GM19035 (cell line): ENCODE measurements at regions not wholly inside any gene's neighbourhood (a gene's known extent, or its start where the extent isn't known, plus 50 kb on each side); places are given as distances from the start of the nearest gene placed in this dataset.
"Not testable (repeated sequence)": the region's sequence is repeated elsewhere in the genome, so short reads cannot be mapped to it uniquely, and the experiment has no call there.

Experiments used
- ATAC-seq: cut with Tn5 transposase; IDR thresholded peaks from one replicate; pipeline ENCODE4 v1.9.1; 2021; ENCODE audit not compliant: unreplicated experiment

DNA sequence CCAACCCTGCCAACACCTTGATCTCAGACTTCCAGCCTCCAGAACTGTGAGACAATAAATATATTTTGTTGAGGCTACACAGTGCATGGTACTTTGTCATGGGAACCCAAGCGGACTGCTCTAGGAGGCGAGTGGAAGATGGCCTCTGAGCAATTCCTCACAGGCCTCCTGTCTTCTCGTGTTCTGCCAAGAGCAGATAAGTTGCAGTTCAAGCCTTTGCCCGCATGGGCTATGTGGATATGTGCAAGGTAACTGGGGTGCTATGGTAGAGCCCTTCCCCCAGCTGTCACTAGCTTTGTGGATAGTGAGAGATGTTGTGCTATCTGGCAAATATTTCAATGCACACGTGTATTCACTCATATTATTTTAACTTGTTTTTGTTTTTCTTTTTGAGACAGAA lies 156.0 kb upstream of the BCOR start:
- no peak for ATAC-seq

DNA sequence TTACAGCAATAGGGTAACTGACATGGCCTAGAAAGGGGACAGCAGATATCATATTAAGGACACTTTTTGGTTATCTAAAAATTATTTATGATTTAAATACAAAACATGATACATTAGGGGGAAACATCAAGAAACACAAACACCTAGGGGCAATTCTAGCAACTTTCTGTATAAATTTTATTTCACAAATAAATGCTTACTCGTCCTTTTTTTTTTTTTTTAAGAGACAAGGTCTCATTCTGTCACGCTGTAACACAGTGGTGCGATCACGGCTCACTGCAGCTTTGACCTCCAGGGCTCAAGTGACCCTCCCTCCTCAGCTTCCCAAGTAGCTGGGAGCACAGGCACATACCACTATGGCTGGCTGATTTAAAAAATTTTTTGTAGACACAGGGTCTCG lies 151.8 kb upstream of the BCOR start:
- no peak for ATAC-seq

DNA sequence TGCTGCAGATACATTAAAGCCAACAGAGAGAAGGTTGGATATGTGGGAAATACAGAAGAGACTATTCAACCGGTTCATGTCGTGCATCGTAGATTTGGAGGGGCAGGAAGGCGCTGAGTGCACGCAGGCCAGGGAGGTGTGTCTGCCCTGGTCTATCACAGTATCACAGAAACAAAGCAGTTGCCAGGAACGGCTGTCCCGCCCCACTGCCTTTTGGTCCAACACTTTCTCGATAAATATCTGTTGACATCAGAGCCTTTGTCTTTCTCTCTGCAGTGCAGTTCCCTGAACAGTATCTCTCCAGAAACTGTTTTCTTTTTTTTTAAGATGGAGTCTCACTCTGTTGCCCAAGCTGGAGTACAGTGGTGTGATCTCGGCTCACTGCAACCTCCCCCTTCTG lies 151.1 kb upstream of the BCOR start:
- ATAC-seq, result no peak

DNA sequence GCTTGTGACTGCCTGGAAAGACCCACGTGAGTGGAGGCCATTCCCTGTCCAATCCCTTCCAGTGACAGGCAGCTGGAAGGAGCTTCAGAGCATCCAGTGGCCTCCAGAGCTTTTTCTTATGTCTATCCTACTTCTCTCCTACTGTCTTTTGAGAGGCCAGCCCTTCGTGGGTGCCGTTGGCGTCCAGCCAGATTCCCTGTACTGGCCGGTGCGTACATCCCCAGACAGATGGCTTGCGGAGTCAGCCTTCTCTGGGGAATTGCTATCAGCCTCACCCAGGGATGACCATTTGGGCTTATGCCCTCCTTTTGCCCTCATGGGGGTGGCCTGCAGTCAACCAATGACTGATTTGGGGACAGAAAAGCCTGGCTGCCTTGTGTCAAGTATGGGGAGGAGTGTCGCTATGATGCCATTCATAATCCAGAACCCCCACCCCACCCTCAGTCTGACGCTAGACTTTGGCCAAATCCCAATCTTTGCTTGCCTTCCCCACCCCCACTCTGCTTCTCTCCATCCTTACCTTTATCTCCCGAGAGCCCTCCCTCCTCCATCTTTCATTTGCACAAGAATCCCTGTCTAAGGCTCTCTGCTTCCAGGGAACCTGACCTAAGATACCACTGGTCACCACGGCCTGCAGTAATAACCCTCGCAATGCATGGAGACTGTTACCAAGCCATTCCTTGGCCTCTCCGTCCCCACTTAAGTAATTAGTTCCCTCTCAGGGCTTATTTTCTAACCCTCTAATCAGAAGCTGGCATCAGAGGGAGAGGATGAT lies 150.3 kb upstream of the BCOR start:
- no peak for ATAC-seq

DNA sequence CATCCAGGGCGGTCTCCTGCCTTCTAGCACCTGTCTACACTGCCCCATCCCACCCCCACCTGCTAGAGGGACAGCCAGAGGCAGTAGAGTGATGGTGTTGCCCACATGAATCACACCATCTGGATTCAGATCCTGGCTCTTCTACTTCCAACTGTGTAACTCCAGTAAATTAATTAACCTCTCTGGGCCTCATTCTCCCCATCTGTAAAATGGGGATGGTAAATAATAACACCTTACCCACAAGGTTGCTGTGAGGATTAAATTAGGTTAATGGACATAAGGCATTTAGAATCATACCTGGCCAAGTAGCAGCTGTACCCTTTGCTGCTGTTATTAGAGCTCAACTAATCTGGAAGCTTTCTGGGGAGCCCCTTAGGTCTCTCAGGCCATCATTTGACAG lies 149.6 kb upstream of the BCOR start:
- no peak for ATAC-seq

DNA sequence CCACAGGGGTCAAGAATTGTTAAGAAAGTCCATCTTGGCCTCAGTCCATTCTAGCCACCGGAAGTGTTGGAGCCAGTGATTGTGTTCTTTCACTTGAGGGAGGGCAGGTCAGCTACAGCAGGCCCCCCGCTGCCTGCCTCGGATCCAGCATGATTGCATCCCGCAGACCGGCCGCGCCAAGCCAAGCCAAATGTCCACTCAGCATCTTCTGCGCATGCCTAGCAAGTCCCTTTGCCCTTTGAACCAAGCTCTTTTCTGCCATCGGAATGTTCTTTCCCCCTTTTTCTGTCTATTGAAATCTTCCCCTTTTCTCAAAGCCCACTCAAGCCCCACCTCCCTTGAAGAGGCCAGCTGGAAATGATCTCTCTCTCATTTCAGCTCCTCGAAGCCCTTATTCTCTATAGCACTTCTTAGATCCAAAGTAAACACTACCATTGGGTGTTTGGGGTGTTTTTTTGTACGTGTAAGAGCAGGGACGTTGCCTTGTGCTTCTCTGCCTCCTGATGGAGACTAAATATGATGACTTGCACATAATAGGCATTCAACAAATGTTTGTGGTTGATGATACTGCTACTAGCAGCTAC lies 147.8 kb upstream of the BCOR start:
- no peak for ATAC-seq

DNA sequence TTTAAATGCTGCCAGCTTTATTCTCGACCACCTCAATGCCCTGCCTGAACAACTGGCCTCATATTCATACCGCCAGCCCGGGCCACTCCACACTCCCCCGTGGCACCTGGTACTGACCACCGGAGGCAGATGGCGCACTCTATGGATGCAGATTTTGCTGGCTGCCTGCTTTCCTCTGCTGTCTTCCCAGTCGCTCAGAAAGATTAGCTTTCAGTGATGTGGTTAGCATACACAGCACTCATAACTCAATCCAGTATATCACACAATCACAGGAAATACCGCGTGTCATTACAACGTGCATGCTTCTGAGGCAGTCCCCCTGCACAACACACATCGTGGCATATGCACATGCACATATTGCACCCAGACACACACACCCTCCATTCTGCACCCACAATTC lies 147.2 kb upstream of the BCOR start:
- ATAC-seq, result no peak

DNA sequence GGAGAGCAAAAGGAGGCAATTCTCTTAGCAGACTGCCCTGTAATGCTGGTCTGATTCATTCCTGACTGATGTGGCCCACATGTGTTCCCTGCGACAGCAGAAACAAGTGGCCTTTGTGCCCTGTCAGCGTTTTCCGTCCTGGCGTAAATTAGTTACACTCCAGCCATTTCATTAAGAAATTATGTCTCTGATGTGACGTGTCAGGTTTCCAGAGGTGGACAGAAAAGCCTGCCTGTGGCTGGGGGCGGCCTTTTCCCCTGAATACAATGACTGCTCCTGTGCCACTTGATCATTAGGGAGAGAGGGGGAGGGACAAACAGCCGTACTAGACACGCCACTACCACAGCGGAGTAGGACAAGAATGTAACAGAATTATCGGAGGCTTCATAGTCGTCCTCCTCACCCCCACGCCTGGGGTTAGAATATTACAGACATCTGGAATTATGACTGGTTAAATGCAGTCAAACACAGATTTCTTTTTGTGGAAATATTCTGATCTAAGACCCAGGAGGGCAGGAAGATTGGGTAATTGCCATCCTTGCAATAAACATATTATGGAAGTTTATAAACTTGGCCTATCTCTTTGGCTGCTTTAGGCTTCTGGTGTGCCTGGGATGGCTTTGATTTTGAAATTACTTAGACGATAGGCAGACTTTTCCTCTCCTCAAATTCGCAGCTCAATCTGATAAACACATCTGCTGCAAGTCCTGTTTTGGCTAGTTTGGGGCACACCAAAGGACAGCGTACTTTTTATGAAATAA lies 146.2 kb upstream of the BCOR start:
- ATAC-seq, result no peak

DNA sequence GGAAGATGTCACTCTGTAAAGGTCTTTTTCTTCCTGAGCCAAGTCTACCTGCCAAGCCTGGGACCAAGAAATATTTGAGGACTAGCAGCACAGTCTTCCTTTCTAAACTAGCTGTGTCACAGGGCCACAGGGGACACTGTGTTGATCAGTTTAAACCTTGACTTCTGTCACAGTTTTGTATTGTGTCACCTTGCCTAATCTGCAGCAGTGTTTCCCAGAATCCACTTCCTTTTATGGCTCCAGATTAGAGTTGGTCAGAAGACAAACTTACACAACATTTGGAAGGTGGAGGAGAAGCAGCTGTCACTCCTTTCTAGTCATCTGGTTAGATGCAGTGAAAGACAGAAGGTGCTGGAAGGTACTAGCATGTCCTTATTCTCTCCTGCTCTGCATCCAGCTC lies 143.1 kb upstream of the BCOR start:
- ATAC-seq, result no peak

DNA sequence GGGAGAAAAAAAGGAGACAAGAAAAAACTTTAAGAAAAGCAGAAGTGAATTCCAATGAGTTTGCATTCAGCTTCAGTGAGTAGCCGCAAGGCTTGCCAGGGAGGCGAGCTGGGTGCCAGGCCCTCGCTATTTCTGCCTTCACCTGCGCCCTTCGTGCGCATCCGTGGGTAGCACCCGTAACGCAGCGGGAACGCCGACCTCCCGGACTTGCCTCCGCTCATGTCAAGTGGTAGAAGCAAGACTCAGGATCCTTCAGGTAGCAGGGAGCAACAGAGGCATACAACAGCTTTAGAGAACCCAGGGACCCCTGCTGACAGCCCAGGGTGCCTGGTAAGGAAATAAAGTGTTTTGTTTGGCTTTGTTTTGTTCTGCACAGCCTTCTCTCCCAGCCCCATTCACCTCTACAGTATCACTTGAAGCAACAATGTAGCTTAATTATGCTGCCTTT lies 140.0 kb upstream of the BCOR start:
- no peak for ATAC-seq

DNA sequence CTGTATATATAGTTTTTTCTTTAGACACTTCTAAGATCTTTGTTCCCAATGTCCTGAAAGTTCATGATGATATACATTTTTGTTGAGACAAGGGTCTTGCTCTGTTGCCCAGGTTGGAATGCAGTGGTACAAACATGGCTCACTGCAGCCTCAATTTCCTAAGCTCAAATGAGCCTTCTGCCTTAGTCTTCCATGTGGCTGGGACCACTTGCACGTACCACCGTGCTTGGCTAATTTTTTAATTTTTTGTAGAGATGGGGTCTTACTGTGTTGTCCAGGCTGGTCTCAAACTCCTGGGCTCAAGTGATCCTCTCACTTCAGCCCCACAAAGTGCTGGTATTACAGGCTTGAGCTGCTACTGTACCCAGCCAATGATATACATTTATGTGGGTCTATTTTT lies 132.9 kb upstream of the BCOR start:
- no peak for ATAC-seq

DNA sequence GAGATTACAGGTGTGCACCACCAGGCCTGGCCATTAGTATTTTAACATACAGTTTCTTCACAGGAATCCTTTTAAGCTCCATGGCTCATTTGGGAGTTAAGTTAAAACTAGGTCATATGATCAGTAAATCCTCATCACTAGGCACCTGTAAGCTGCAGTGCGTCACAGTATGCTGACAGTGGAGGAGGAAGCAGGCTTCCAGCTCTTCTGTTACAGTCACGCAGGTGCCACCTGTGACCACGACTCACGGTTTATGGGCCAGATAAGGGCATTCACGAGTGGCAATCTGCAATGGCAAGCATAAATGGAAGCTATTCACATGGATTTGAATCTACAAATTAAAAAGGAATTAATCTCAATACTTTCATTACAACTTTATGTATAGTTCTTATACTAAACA lies 129.4 kb upstream of the BCOR start:
- no peak for ATAC-seq

DNA sequence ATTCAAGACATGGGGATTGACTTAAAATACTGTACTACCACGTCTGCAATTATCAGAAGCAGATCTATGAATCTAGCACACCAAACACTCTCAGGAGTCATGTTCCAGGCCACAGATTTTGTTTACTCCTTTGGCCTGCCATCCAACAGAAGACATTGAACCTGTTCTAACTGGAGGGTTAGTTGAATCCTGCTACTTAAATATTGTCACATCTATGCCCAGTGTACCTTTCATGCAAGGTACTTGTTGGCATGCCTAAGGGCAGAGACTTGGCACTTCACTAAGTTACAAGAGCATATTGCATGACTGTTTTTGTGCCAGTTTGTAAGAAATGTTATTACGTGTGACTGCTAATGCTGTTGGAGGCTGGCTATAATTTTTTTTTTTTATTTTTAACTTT lies 126.9 kb upstream of the BCOR start:
- no peak for ATAC-seq

DNA sequence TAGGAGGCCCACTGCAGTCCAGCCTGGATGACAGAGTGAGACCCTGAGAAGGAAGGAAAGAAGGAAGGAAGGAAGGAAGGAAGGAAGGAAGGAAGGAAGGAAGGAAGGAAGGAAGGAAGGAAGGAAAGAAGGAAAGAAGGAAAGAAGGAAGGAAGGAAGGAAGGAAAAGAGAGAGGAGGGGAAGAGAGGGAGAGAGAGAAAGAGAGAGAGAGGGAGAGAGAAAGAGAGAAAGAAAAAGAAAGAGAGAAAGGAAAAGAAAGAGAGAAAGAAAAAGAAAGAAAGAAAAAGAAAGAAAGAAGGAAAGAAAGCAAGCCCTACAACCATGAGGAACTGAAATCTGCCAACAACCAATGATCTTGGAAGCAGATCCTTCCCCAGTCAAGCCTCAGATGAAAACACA lies 124.9 kb upstream of the BCOR start:
- not testable (repeated sequence) for ATAC-seq

DNA sequence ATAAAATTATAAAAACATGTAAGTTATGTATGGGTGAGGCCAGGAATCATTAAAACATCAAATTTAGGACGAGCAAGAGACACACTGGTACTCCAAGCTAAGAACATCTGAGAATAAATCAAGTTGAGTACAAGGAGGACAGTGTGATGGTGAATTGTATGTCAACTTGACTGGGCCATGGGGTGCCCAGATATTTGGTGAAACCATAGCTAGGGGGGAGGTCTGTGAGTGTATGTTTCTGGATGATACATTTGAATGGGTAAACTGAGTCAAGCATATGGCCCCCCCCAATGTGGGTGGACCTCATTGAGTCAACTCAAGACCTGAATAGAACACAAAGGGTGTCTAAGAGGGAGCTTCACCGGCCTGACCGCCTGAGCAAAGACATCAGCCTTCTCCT lies 115.3 kb upstream of the BCOR start:
- no peak for ATAC-seq

DNA sequence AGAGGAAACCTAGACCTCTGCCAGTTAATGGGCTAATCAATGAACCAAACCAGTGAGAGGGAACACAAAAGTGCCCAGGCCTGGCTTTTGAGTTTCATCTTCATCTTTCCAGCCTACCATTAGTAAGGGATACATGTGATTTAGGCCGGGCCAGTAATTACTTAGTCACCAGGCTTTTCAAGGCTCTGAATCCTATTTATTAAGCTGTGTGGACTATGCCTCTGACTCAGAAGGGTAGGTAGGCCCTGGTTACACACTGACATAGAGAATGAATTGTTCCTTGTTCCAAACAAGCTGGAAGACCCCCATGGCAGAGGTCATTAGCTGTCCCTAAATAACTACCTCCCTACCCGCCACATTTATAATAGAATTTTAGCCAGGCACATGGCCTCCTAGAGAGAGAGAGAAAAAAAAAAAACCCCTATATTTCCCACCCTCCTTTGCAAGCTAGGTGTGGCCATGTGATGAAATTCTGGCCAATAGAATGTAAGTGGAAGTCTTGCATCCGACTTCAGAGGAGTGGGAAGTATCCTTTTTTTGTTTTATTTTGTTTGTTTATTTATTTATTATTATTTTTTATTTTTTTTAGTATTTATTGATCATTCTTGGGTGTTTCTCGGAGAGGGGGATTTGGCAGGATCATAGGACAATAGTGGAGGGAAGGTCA lies 112.3 kb upstream of the BCOR start:
- ATAC-seq, result no peak

DNA sequence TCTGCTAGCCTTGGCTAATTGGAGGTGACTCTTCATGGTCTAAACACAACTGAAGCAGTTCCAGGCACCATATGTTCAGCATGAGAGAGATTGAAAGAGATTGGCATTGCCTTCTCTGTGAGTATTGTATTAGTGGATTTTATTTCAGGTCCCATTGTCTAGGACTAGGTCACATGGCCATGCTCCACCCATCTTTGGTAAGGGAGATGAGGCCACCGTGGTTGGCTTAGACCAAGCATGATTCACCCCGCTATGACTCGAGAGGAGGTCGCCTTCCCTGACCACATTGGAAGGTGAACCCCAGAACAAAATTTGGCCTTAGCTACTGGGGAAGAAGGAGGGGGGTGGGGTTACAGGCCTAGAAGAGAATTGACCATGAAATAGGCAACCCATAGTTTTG lies 109.9 kb upstream of the BCOR start:
- ATAC-seq, result no peak

DNA sequence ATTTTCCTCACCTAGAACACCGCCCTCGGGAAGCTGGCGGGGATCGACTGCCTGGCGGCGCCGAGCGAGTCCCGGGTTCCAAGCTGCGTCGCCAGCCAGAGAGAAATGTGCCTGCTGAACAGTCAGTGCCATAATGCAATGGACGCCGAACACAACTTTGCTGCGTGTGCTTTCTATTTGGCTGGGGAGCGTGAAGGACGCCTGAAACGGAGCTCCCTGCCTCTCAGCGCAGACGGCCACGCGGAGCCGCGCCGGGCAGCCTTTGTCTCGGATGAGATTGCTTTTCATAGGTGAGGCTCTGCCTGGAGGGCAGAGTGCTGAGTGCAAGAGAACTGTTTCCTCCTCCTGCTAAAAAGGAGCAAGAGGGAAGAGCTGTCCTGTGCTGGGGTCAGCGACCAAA lies 107.7 kb upstream of the BCOR start:
- no peak for ATAC-seq

DNA sequence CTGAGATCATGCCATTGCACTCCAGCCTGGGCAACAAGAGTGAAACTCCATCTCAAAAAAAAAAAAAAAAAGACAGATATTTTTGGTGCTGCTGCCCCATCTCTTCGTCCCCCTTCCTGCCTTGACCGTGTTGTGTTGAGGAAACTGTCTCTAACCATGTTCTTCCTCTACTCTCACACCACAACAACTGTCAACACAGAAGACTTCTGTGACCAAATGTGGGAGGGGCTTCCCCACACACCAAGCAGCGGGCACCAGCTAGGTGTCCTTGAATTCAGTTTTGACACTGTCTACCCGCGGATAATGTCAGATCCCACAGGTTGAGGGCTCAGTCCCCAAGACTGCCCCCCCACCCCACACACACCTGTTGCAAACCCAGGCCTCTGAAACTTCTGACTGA lies 104.7 kb upstream of the BCOR start:
- ATAC-seq, result peak; percentile 58

DNA sequence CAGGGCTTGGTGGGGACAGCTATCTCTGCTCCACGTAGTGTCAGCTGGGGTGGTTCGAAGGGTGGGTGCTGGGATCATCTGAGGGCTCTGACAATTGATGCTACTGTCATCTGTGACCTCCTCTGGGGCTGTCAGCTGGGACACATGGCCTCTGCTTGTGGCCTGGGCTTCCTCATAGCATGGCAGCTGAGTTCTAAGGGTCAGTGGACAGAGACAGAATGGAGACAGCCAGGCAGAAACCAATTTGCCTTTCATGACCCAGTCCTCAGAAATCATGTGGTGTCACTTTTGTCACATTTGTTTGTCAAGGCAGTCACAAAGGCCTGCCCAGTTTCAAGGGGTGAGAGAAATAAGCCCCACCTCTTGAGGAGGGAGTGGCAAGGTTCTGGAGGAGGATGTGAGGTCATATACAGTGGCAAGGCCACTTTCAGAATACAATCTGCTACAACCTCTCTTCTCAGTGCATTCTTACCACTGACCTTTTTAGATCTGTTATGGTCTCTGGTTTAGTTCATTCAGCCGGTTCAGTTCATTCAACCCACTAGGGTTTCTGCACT lies 103.6 kb upstream of the BCOR start:
- ATAC-seq, result peak; percentile 94

DNA sequence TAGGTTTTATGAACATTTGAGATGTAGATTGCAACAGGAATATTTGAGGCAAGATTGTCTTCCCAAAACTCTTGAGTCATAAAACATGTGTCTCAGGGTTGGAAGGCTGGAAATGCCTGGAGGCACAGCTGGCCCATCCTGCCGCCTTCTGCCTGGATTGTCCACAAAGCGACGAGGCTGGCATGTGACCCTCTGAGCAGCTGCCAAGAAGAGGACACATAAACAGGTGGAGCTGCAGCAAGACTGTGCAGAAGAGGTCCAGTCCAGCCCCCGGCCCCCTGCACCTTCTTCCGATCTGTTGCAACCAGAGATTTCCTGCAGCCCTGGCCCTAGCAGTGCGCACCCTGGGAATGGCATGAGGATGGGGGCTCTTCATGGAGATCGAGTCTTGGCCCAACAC lies 101.9 kb upstream of the BCOR start:
- ATAC-seq, result no peak
